GM18868 (cell line): ENCODE measurements at regions not wholly inside any gene's neighbourhood (a gene's known extent, or its start where the extent isn't known, plus 50 kb on each side); places are given as distances from the start of the nearest gene placed in this dataset.

Experiments
- ATAC-seq: cut with Tn5 transposase; IDR thresholded peaks from one replicate; pipeline ENCODE4 v1.9.1; 2021; ENCODE audit warnings: mild to moderate bottlenecking, moderate library complexity; ENCODE audit not compliant: unreplicated experiment

DNA sequence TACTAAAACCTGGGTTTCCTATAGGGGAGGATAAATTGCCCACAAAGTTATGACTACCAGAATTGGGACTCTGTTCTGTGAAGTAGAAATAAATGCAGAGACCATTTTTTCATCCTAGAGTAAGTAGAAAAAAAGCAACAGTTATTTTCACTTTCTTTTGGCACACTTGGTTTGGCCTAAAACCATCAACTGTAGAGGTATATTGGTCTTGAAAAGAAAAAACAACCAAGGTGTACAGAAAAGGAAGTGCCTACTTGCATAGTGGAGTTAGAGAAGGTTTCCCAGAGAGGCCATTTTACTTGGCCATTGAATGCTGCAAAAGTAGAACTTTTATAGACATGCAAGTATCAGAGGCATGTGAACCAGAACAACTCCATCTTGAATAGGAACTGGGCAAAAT is 89.4 kb upstream of the TACR1 start:
- no peak for ATAC-seq

DNA sequence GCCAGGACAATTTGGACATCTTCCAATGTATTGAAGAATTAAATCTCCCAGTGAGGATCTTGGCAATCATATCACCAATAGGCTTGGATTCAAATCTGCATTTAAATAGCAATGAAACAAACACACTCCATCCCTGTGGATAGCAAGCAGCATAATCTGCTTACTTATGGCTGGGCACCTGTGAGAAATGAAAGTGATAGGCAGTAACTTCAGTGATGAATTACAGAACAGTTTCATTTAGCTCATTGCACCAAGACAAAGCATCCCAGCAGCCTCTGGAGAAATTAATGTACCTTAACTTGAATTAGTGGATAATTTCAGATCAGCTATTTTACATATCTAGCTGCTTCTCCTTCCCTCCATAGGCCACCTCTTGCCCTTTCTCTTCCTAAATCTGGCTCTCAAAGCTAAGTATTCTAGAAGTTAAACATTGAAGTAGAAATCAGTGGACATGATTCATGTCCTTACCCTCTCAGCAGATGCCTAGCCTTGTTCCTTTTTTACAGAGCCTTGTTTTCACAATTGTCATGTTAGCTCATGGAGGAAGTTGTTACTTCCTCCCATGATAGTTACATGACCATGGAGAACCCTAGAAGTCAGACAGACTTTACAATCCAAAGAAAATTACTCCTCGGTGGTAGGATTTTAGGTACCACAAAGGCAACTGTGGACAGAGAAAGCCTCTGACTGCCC is 88.5 kb upstream of the TACR1 start:
- peak; percentile 61 for ATAC-seq

DNA sequence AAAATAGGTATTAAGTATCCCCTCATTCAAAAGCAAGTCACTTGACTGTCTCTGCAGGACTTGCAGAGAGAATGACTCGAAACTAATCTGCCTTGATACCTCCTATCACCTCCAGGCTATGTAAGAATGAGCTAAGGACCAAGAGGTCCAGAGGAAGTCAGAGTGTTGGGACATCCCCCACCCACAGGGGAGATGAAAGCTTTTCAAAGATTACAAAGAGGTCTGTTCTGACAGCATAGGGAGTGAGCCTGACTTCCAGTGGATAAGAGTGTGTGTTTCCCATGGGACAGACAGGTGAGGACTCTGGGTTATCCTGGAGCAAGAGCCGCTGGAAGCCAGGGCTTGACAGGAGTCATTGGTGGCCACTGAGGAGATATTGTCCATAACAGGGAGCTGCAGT is 85.0 kb upstream of the TACR1 start:
- ATAC-seq: peak; percentile 66

DNA sequence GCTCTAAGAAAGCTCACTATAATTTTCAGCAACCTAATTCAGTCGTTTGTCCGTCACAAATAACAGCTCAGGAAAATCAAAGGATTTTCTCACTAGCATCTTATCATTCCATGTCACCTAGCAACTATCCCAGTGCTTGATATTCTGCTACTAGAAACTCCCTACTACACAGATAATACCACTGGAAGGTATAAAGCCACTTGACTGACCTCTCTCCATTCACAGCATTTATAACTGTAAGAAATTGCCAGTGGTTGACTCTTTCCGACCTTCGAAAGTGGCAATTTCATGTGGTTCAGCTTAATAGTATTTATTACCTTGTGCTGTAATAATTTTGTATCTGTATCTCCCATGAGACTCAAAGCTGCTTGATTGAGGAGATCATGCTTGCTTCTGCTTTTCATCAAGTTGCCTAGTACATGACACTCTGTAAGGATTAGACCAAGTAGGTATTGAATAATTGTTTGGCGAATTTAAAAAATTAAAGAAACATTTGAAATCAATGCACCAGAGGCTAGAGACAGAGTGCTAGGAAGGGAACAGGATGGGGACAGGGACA is 79.6 kb upstream of the TACR1 start:
- ATAC-seq: no peak

DNA sequence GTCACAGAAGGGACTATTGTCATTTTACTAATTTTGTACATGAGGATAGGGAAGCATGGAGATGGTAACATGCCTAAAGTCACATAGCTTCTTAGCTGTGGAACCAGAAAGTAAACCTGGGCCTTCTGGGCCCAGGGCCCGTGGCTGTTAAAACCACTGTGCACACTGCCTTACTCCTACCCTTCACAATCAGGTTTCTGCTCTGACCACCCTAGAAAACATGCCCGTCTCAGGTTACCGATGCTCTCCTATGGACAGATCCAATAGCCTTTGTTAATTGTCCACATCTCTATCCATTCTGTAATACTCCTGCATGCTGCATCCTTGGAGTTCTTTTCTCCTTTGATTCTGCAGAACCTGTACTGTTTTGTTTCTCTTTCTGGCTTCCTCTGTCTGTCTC is 79.0 kb upstream of the TACR1 start:
- no peak for ATAC-seq

DNA sequence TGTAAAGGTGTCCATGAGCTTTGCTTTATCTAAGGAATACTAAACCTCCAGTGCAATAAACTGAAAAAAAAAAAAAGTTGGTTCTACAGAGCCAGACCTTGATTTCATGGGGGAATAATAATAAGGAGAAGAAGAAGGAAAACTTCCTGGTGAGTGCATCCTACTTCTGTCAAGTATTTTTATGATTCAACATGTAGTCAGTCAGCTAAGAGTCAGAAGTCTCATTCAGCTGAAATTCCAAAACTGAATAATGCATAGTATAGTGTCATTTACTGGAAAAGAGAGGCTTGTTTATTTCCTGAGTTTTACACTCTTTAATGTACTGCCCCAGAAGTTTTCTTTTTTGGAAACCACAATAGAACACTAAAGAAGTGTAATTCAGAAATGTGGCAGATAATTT is 77.8 kb upstream of the TACR1 start:
- no peak for ATAC-seq

DNA sequence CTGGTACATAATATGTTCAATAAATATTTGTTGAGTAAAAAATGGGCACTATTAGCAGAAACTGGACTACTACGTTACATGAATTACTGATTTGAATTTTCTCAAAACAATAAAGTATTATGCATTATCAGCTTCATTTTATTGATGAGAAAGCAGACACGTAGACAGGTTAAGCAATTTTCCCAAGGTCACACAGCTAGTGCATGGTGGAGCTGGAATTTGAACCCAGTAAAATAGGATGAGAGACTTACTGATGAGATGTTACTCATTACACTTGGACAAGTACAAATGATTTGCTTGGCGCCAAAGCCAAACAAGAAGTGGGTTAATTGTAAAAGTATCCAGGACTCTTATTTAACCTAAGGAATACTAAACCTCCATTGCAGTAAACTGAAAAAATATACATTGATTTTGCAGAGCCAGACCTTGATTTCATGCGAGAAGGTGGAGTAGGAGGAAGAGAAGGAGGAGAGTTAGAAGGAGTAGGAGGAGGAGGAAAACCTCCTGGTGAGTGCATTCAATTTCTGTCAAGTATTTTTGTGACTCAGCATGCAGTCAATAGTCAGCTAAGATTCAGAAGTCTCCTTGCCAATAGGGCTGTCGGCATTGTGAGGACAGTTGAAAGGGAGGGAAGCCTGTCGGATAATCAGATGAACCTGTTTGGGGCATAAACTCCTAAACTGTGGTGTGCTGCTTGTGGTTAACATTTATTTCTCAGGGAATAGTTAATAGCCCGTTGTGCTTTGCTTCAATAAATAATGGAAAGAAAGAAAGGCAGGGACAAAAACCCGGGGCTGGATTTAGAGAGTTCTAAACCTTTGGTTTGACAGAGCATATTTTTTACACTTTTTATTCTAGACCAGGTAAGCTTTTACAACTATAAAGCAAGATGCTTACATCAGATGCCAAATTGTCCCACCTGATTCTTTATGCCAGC is 77.0 kb upstream of the TACR1 start:
- ATAC-seq: no peak

DNA sequence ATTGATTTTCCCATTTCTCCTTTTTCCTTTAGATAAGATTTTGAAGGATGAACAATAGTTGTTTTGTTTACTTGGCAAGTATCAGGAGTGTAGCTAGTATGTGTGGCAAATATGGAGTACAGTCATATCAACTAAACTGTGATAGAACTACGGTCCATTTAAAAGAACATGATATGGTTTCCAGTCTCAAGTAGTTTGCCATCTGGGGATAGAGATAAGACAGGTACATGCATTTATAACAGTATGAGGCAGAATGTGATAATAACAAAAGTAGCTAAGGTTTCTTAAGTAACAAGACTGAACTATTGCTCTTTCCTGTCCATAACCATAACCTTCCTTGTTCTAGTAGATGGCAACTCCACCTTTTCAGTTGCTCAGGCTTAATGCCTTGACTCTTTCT is 75.6 kb upstream of the TACR1 start:
- no peak for ATAC-seq

DNA sequence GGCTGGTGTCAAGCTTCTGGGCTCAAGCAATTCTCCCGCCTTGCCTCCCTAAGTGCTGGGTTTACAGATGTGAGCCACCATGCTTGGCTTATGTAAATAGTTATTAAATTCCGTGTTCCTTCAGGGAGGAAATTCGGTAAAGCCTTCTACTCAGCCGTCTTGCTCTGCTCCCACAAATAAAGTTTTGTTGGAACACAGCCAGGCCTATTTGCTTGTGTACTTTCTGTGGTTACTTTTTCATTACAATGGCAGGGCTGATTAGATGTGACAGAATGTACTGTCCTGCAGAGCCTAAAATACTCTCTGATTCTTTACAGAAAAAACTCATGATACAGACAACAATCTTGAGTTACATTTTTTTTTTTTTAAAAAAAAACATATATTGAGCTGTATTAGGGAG is 68.8 kb upstream of the TACR1 start:
- no peak for ATAC-seq

DNA sequence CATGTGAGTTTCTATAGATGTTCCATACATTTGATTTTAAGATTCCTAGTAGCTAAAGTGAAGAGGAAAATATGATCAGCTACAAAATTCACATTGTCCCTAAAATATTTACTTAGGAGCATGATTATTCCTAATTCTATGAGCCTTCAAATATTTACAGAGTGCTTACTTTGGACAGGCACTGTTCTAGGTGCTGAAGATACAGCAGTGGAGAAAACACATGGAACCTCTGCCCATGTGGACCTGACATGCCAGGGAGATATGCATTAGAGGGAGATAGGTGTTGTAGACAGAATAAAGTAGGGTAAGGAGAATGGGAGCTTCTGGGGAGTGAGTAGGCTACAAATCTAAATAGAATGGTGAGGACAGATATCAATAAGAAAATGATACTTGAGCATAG is 62.6 kb upstream of the TACR1 start:
- no peak for ATAC-seq

DNA sequence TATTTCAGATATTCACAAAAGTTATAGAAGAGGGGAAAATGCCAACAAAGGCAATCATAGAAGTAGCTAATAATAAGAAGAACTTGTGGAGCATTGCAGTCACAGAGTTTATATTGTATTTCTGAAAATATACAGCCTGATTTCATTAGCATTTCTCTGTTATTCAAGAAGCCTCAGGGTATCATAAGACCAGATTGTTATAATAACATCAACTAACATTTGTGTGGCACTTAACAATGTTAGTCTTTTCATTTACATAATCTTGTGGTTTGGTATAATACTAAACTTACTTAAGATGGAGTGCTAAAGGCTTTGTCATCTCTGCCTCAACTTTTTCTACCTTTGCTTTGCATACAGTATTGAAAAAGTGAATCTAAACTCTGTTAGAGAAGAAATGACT is 61.6 kb upstream of the TACR1 start:
- ATAC-seq: no peak

DNA sequence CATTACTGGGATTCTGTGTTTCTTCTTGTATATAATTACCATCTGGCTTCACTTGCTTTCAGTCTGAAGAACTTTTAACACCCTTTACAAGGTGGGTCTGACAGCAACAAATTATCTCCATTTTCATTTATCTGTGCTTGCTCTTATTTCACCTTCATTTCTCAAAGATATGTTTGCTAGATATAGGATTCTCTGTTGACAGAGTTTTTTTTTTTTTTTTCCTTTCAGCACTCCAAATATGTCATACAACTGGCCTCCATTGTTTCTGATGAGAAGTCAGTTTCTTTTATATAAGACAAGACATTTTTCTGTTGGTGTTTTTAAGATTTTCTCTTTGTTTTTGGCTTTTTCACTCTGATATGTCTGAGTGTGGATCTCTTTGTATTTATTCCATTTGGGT is 59.3 kb upstream of the TACR1 start:
- ATAC-seq: no peak

DNA sequence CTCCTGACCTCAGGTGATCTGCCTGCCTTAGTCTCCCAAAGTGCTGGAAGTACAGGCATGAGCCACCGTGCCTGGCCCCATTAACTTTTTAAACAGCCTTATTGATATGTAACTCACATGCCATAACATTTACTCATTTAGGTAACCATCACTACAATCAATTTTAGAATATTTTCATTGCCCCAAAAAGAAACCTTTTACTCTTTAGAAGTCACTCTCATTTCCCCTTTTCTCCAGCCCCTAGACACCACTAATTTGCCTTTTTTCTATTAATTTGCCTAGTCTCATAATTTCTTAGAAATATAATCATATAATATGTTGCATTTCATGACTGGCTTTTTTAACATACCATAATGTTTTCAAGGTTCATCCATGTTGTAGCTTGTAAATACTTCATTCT is 57.2 kb upstream of the TACR1 start:
- ATAC-seq: no peak

DNA sequence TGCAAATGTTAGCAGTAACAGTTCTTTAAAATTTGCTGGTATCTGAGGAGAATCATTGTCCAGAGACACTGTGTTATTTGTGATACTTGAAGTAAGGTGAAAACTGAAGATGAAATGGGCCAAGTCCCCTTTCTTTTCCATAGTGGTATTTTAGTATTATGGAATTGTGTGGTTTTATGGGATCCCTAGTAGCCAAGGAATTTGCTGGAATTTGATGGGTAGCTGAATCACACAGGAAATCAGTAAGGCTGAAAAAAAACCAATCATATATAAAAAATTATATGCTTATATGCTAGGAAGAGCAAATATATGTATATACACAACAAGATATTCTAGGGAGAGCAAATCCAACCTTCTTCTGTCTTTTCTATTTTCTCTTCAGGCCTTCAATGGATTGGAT is 54.2 kb upstream of the TACR1 start:
- ATAC-seq: no peak

DNA sequence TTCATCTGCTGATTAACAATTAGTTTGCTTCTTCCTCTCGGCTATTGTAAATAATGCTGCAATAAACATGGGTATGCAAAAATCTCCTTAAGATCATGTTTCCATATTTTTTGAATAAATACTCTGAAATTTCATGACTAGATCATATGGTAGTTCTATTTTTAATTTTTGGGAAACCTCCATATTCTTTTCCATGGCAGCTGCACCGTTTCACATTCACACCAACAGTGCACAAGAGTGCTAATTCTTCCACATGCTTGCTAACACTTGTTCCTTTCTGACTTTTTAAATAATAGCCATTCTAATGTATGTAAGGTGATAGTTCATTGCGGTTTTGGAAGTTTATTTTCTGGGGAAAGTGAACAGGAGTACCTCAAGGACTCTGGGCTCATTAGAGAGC is 52.6 kb upstream of the TACR1 start:
- ATAC-seq: no peak
